Type B pancreatic cell (in vitro differentiated cells): ENCODE measurements at regions not wholly inside any gene's neighbourhood (a gene's known extent, or its start where the extent isn't known, plus 50 kb on each side); places are given as distances from the start of the nearest gene placed in this dataset.

Experiments used
- DNase-seq: peaks from one replicate; pipeline ENCODE4 v3.0.0; 2021; ENCODE audit warnings: mixed read lengths; ENCODE audit not compliant: unreplicated experiment; ENCODE audit errors: extremely low spot score
- H3K27ac Mint-ChIP-seq: 2 replicates; pipeline ENCODE4 v1.8.0; 2021; ENCODE audit warnings: mild to moderate bottlenecking, mixed read lengths
- H3K27me3 Mint-ChIP-seq: 2 replicates; pipeline ENCODE4 v1.8.0; 2021; ENCODE audit warnings: mixed read lengths
- H3K36me3 Mint-ChIP-seq: 2 replicates; pipeline ENCODE4 v1.8.0; 2021; ENCODE audit warnings: mixed read lengths
- H3K4me1 Mint-ChIP-seq: one replicate; pipeline ENCODE4 v1.8.0; 2021; ENCODE audit warnings: mixed read lengths; ENCODE audit not compliant: unreplicated experiment
- H3K4me3 Mint-ChIP-seq: 2 replicates; pipeline ENCODE4 v1.8.0; 2021; ENCODE audit warnings: mild to moderate bottlenecking, mixed read lengths
- H3K9me3 Mint-ChIP-seq: 2 replicates; pipeline ENCODE4 v1.8.0; 2021; ENCODE audit warnings: mixed read lengths
- CTCF ChIP-seq: fragments of 200-600 bp; sonication (generic); conservative IDR thresholded peaks from 2 replicates; pipeline ENCODE4 v1.5.0; 2021; ENCODE audit warnings: antibody characterized with exemption, mild to moderate bottlenecking

DNA sequence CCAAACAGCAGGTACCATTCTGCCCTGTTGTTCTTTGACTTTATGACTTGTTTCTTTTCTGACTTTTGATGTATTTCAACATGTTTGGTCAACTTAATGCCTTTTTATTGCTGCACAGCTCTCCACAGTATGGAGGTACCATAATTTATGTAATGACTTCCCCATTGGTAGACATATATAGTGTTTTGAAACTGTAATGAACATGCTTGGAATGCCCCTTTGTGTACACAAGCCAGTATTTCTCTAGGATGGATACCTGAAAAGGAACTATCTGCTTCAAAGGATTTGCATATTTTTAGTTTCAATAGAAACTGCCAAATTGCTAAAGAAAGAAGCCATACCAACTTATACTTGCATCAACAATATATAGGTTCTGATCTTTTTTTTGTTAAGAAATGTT lies 66.1 kb downstream of the NOG start:
- Mint-ChIP-seq H3K9me3 (peaks cover 5% of the 10 kb centered on the region), H3K36me3 (peaks cover 4% of the 10 kb centered on the region), H3K4me1 (no peaks in the 10 kb centered on the region), H3K4me3 (no peak overlapping the region), H3K27me3 (peaks cover 11% of the 10 kb centered on the region), H3K27ac (no peak overlapping the region)
- no peak for DNase-seq
- no peak for TF ChIP-seq CTCF

- H3K27ac Mint-ChIP-seq, result no peak overlapping the region
Measured at GRCh38 chr17:56661906-56662305, 68.4 kb downstream of the NOG start.

GRCh38 chr17:56665864-56666263 lies 72.4 kb downstream of the NOG start:
- no peak for DNase-seq
- no peak overlapping the region for H3K4me3 Mint-ChIP-seq
- H3K27me3 Mint-ChIP-seq, result peaks cover 3% of the 10 kb centered on the region

More at GRCh38 chr17:56661906-56662305, 68.4 kb downstream of the NOG start:
- TF ChIP-seq CTCF, result no peak
- Mint-ChIP-seq H3K36me3 (no peaks in the 10 kb centered on the region), H3K27me3 (peaks cover 3% of the 10 kb centered on the region), H3K4me1 (no peaks in the 10 kb centered on the region), H3K9me3 (no peaks in the 10 kb centered on the region), H3K4me3 (no peak overlapping the region)
- DNase-seq, result no peak

GRCh38 chr17:56667925-56668458 lies 74.5 kb downstream of the NOG start:
- H3K4me1 Mint-ChIP-seq, result no peaks in the 10 kb centered on the region
- TF ChIP-seq CTCF, result no peak
- peaks cover 10% of the 10 kb centered on the region for H3K27me3 Mint-ChIP-seq
- H3K4me3 Mint-ChIP-seq, result no peak overlapping the region
- H3K9me3 Mint-ChIP-seq, result peaks cover 6% of the 10 kb centered on the region
- no peak overlapping the region for H3K27ac Mint-ChIP-seq
- H3K36me3 Mint-ChIP-seq, result no peaks in the 10 kb centered on the region
- DNase-seq, result no peak

More at GRCh38 chr17:56665864-56666263, 72.4 kb downstream of the NOG start:
- Mint-ChIP-seq H3K27ac (no peak overlapping the region), H3K36me3 (no peaks in the 10 kb centered on the region), H3K4me1 (no peaks in the 10 kb centered on the region), H3K9me3 (no peaks in the 10 kb centered on the region)
- TF ChIP-seq CTCF, result no peak

- H3K27ac Mint-ChIP-seq, result no peak overlapping the region
- peaks cover 6% of the 10 kb centered on the region for H3K9me3 Mint-ChIP-seq
- no peaks in the 10 kb centered on the region for H3K36me3 Mint-ChIP-seq
- TF ChIP-seq CTCF, result no peak
- H3K27me3 Mint-ChIP-seq, result peaks cover 43% of the 10 kb centered on the region
- no peak overlapping the region for H3K4me3 Mint-ChIP-seq
- no peak for DNase-seq
- no peaks in the 10 kb centered on the region for H3K4me1 Mint-ChIP-seq
Measured at GRCh38 chr17:56672195-56672594, 78.7 kb downstream of the NOG start.

DNA sequence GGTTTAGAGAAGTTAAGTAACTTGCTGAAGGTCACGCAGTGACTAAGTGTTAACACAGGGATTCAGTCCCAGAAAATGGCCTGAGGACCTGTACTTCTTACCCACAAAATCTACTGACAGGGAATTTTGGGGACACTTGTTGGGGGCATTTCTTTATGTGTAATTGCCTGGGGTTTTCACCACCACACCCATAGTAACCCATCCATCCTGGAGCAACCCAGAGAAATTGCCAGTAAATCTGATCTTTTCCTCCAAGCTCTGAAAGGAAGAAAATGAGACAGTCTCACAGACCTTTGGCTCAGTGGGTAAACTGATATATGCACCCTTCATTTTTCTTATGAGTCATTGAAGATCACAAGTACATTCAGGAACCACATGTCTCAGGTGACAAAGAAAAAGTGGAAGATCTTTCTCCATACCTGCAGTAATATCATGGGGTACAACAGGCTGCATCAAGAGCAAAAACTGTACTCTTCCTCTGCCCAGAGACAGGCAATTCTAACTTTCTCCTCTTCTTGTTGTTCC lies 81.0 kb downstream of the NOG start:
- Mint-ChIP-seq H3K27me3 (peaks cover 51% of the 10 kb centered on the region), H3K27ac (no peak overlapping the region), H3K4me3 (no peak overlapping the region), H3K36me3 (no peaks in the 10 kb centered on the region), H3K4me1 (peaks cover 8% of the 10 kb centered on the region), H3K9me3 (peaks cover 6% of the 10 kb centered on the region)
- no peak for DNase-seq
- no peak for TF ChIP-seq CTCF
